KBM-7 (cell line): ENCODE measurements at regions not wholly inside any gene's neighbourhood (a gene's known extent, or its start where the extent isn't known, plus 50 kb on each side); places are given as distances from the start of the nearest gene placed in this dataset.
A peak's percentile ranks its signal among the peaks of the same experiment; 100 is the strongest.
"Not testable (repeated sequence)": the region's sequence is repeated elsewhere in the genome, so short reads cannot be mapped to it uniquely, and the experiment has no call there.

Experiments used
- DNase-seq: peaks from one replicate; pipeline ENCODE4 v3.0.0-alpha.2; 2015
- in situ Hi-C: fragments of 300-500 bp; cut with MboI; formaldehyde crosslinking; loops from 2 replicates; pipeline ENCODE4 v1.14.3; 2020; ENCODE audit warnings: low sequenced_read_pairs, low pct_unique_long_range_greater_than_20kb, mixed read lengths

- no peak for DNase-seq
- in situ Hi-C loops = no loop called here
These were observed 177.2 kb upstream of the MAP3K1 start for GRCh38 chr5:56638061-56638621.

GRCh38 chr5:56637321-56637920 lies 177.9 kb upstream of the MAP3K1 start:
- no peak for DNase-seq
- in situ Hi-C loops = no loop called here

- no peak for DNase-seq
- in situ Hi-C loops = no loop called here
These were observed 181.4 kb upstream of the MAP3K1 start for GRCh38 chr5:56633950-56634349.

GRCh38 chr5:56632939-56633338 lies 182.4 kb upstream of the MAP3K1 start:
- in situ Hi-C loops = no loop called here
- DNase-seq = no peak

- DNase-seq = no peak
- in situ Hi-C loops = no loop called here
These were observed 183.2 kb upstream of the MAP3K1 start for GRCh38 chr5:56632199-56632598.

GRCh38 chr5:56631719-56632118 lies 183.6 kb upstream of the MAP3K1 start:
- peak; percentile 37 for DNase-seq
- in situ Hi-C loops = no loop called here

GRCh38 chr5:56628616-56629015 lies 186.7 kb upstream of the MAP3K1 start:
- in situ Hi-C loops, DNase-seq: not testable (repeated sequence)

GRCh38 chr5:56625541-56625940 lies 189.8 kb upstream of the MAP3K1 start:
- in situ Hi-C loops = no loop called here
- no peak for DNase-seq

GRCh38 chr5:56624751-56625150 lies 190.6 kb upstream of the MAP3K1 start:
- in situ Hi-C loops = no loop called here
- DNase-seq = no peak

- in situ Hi-C loops = no loop called here
- DNase-seq = no peak
These were observed 193.2 kb upstream of the MAP3K1 start for GRCh38 chr5:56622141-56622540.

GRCh38 chr5:56620903-56621677 lies 194.3 kb upstream of the MAP3K1 start:
- in situ Hi-C loops = no loop called here
- DNase-seq = no peak

- in situ Hi-C loops = no loop called here
These were observed 197.4 kb upstream of the MAP3K1 start for GRCh38 chr5:56617998-56618397.

GRCh38 chr5:56616454-56617160 lies 198.7 kb upstream of the MAP3K1 start:
- in situ Hi-C loops = no loop called here
- no peak for DNase-seq

More at GRCh38 chr5:56617998-56618397, 197.4 kb upstream of the MAP3K1 start:
- no peak for DNase-seq

GRCh38 chr5:56615361-56616153 lies 199.8 kb upstream of the MAP3K1 start:
- DNase-seq = no peak
- in situ Hi-C loops = no loop called here

- DNase-seq = no peak
- in situ Hi-C loops = no loop called here
These were observed 202.6 kb upstream of the MAP3K1 start for GRCh38 chr5:56612759-56613158.

GRCh38 chr5:56612353-56612752 lies 203.0 kb upstream of the MAP3K1 start:
- DNase-seq = no peak
- in situ Hi-C loops = no loop called here

- DNase-seq = no peak
These were observed 205.2 kb upstream of the MAP3K1 start for GRCh38 chr5:56610093-56610698.

GRCh38 chr5:56608217-56608925 lies 207.0 kb upstream of the MAP3K1 start:
- peak; percentile 71 for DNase-seq
- in situ Hi-C loops = no loop called here

More at GRCh38 chr5:56610093-56610698, 205.2 kb upstream of the MAP3K1 start:
- in situ Hi-C loops = no loop called here
